CD4-positive, alpha-beta T cell (primary cell): ENCODE measurements at regions not wholly inside any gene's neighbourhood (a gene's known extent, or its start where the extent isn't known, plus 50 kb on each side); places are given as distances from the start of the nearest gene placed in this dataset.

Source experiments
- ATAC-seq: fragments of 200-7000 bp; cut with Tn5 transposase; one replicate; pipeline ENCODE4 v1.10.0; 2022; ENCODE audit warnings: mild to moderate bottlenecking; ENCODE audit not compliant: poor library complexity
- CTCF ChIA-PET: fragments of 350-600 bp; sonication (Branson Sonifier 250); formaldehyde crosslinking; loops from one replicate; lab custom pipeline; 2021; ENCODE audit warnings: antibody characterized with exemption, inconsistent platforms; lab: Charles Lee
- POLR2A ChIA-PET: fragments of 350-600 bp; sonication (Branson Sonifier 250); formaldehyde crosslinking; loops from one replicate; lab custom pipeline; 2021; ENCODE audit warnings: antibody characterized with exemption, inconsistent platforms; lab: Charles Lee
- DNase-seq, 14 experiments: peaks; one replicate each; pipeline ENCODE4 v3.0.0-alpha.2; 2013 to 2020; ENCODE audit warnings: mixed read lengths in 2 of 14
- H3K27ac ChIP-seq, 2 donors: one replicate each; pipeline versions ENCODE4 v1.5.1 to v1.7.0; 2013; ENCODE audit warnings: low read length in 2 of 2, low read depth in 1 of 2, mild to moderate bottlenecking in 1 of 2
- H3K27me3 ChIP-seq, 2 experiments: 1 replicate in 1 of 2; 2 replicates in 1 of 2; pipeline versions ENCODE4 v1.6.1 to v1.7.0; 2013; ENCODE audit warnings: low read length in 2 of 2, control low read depth in 1 of 2, mild to moderate bottlenecking in 1 of 2, moderate library complexity in 1 of 2; ENCODE audit not compliant: insufficient read depth in 2 of 2, control insufficient read depth in 1 of 2
- H3K36me3 ChIP-seq: one replicate; pipeline ENCODE4 v1.6.1; 2013; ENCODE audit warnings: low read length, control low read depth; ENCODE audit not compliant: insufficient read depth
- H3K4me1 ChIP-seq: one replicate; pipeline ENCODE4 v1.6.1; 2013; ENCODE audit warnings: low read length, control low read depth; ENCODE audit not compliant: insufficient read depth
- H3K4me3 ChIP-seq: one replicate; pipeline ENCODE4 v1.5.1; 2013; ENCODE audit warnings: mild to moderate bottlenecking, low read length, moderate library complexity
- H3K9me3 ChIP-seq, 2 experiments: 1 replicate in 1 of 2; 2 replicates in 1 of 2; pipeline versions ENCODE4 v1.6.1 to v1.7.0; 2013; ENCODE audit warnings: low read length in 2 of 2, mild to moderate bottlenecking in 2 of 2, control low read depth in 1 of 2, moderate library complexity in 1 of 2; ENCODE audit not compliant: control insufficient read depth in 1 of 2, insufficient read depth in 1 of 2
- H3K27ac Mint-ChIP-seq: one replicate; pipeline ENCODE4 v1.8.0; 2020; ENCODE audit warnings: mixed read lengths
- H3K27me3 Mint-ChIP-seq: one replicate; pipeline ENCODE4 v1.8.0; 2021; ENCODE audit warnings: mixed read lengths
- H3K36me3 Mint-ChIP-seq: one replicate; pipeline ENCODE4 v1.8.0; 2021; ENCODE audit warnings: low read depth, mixed read lengths
- H3K4me1 Mint-ChIP-seq: one replicate; pipeline ENCODE4 v1.8.0; 2021; ENCODE audit warnings: low read depth, mixed read lengths
- H3K4me3 Mint-ChIP-seq: one replicate; pipeline ENCODE4 v1.8.0; 2020; ENCODE audit warnings: mild to moderate bottlenecking, mixed read lengths
- H3K9me3 Mint-ChIP-seq: one replicate; pipeline ENCODE4 v1.8.0; 2020; ENCODE audit warnings: mixed read lengths
- intact Hi-C, 2 experiments: fragments of 100-400 bp; cut with DNase I in 1 of 2; cut with micrococcal nuclease in 1 of 2; formaldehyde crosslinking; loops; one replicate each; pipeline versions ENCODE4 v1.15.1 to v1.9.0; 2023 to 2025; cut with DNase I, micrococcal nuclease
- TF ChIP-seq, protein P1 (sequence below): fragments of 200-600 bp; IDR thresholded peaks from one replicate; pipeline ENCODE4 v1.8.0; 2022; ENCODE audit warnings: antibody characterized with exemption, mild to moderate bottlenecking

DNA sequence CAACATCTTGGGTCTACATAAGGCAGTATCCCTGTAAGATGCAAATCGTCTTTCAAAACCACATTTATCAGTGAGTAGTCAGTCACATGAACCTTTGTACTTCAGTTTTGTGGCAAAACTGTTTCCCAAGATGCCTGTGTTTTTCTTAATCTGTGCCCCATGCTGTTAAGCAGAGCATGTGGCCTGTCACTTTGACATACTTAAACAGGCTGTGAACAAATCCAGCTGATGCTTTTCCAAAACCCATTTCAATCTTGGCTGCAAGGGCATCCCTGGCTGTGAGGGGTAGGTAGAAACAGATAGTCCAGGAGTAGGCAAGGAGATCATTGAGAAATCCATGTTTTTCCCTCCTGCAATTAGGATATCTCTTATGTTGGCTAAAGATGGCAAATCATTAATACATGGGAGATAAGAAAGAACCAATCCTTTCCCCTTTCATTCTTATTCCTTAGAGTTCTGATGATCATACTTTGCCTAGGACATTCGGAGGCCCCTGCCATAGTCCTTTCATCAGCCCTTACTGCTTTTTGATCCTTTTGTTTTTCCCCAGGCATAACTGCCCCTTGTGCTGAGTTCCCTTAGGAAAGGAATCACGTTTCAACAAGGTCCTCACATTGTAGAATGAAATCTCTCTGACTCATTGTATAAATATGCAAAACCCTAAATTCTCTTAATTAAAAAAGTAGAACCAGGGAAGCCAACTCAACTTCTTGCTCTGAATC, 121.1 kb upstream of the EEA1 start:
- CTCF ChIA-PET: no interaction called here
- H3K4me1 ChIP-seq: no peaks in the 10 kb centered on the region
- ATAC-seq (no peak), DNase-seq (no peak)
- H3K4me3 ChIP-seq: no peak overlapping the region
- no peaks in the 10 kb centered on the region for H3K36me3 Mint-ChIP-seq
- H3K27me3 ChIP-seq: no peaks in the 10 kb centered on the region
- H3K27me3 Mint-ChIP-seq: peaks cover 9% of the 10 kb centered on the region
- no peaks in the 10 kb centered on the region for H3K9me3 Mint-ChIP-seq
- intact Hi-C loops: no loop called here
- H3K9me3 ChIP-seq: no peaks in the 10 kb centered on the region
- no peak overlapping the region for H3K27ac Mint-ChIP-seq
- peaks cover 9% of the 10 kb centered on the region for H3K4me1 Mint-ChIP-seq
- H3K4me3 Mint-ChIP-seq: no peak overlapping the region
- no peaks in the 10 kb centered on the region for H3K36me3 ChIP-seq
- POLR2A ChIA-PET: no interaction called here
- TF ChIP-seq, protein P1, sequence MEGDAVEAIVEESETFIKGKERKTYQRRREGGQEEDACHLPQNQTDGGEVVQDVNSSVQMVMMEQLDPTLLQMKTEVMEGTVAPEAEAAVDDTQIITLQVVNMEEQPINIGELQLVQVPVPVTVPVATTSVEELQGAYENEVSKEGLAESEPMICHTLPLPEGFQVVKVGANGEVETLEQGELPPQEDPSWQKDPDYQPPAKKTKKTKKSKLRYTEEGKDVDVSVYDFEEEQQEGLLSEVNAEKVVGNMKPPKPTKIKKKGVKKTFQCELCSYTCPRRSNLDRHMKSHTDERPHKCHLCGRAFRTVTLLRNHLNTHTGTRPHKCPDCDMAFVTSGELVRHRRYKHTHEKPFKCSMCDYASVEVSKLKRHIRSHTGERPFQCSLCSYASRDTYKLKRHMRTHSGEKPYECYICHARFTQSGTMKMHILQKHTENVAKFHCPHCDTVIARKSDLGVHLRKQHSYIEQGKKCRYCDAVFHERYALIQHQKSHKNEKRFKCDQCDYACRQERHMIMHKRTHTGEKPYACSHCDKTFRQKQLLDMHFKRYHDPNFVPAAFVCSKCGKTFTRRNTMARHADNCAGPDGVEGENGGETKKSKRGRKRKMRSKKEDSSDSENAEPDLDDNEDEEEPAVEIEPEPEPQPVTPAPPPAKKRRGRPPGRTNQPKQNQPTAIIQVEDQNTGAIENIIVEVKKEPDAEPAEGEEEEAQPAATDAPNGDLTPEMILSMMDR: no peak
- H3K27ac ChIP-seq: no peak overlapping the region

DNA sequence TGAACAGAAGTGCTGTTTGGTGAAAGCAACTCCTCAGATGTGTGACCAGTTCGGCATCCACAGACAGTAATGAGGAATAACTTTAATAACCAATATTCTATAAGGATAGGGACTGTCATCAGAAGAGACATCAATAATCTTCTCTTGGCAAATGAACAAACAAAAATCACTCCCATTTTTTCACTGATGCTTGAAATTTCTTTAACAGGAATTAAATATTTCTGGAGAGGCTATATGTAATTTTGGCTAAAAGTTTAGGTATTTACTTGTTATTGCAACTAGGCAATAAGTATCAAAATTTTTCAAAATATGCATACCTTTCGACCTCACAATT, 121.6 kb upstream of the EEA1 start:
- Mint-ChIP-seq H3K36me3 (no peaks in the 10 kb centered on the region), H3K27ac (no peak overlapping the region), H3K4me3 (no peak overlapping the region), H3K27me3 (peaks cover 10% of the 10 kb centered on the region), H3K9me3 (no peaks in the 10 kb centered on the region), H3K4me1 (peaks cover 9% of the 10 kb centered on the region)
- ATAC-seq: no peak
- no peak for DNase-seq
- no peaks in the 10 kb centered on the region for H3K4me1 ChIP-seq
- H3K9me3 ChIP-seq: no peaks in the 10 kb centered on the region
- intact Hi-C loops: no loop called here
- H3K36me3 ChIP-seq: no peaks in the 10 kb centered on the region
- no peaks in the 10 kb centered on the region for H3K27me3 ChIP-seq
- POLR2A ChIA-PET: no interaction called here
- TF ChIP-seq, protein P1: no peak
- CTCF ChIA-PET: no interaction called here
- no peak overlapping the region for H3K27ac ChIP-seq
- H3K4me3 ChIP-seq: no peak overlapping the region

DNA sequence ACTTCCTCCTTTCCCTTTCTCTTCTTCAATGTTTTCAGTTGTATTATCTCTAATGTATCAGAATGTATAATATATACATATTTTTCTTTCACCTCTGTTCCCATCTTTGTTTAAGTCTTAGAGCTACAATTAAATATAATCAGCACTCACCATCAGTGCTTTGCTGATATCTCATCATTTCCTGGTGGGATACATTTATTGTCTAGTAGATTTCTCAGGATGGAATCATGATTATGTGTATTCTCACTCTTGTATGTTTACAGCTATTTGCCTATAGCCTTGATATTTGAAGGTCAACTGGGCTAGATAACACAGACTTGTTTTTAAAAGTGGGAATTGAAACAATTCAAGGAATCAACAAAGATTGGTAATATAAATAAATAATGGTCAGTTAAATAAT, 124.9 kb upstream of the EEA1 start:
- intact Hi-C loops: no loop called here

More for the DNA sequence above, 124.9 kb upstream of the EEA1 start:
- peaks cover 22% of the 10 kb centered on the region for H3K27me3 Mint-ChIP-seq
- Histone ChIP-seq H3K4me3 (no peak overlapping the region), H3K27me3 (no peaks in the 10 kb centered on the region), H3K4me1 (no peaks in the 10 kb centered on the region), H3K9me3 (no peaks in the 10 kb centered on the region), H3K27ac (no peak overlapping the region), H3K36me3 (no peaks in the 10 kb centered on the region)
- H3K27ac Mint-ChIP-seq: no peak overlapping the region
- no peaks in the 10 kb centered on the region for H3K9me3 Mint-ChIP-seq
- ATAC-seq (no peak), DNase-seq (no peak)
- POLR2A ChIA-PET: no interaction called here
- H3K4me1 Mint-ChIP-seq: peaks cover 2% of the 10 kb centered on the region
- H3K4me3 Mint-ChIP-seq: no peak overlapping the region
- TF ChIP-seq, protein P1: no peak
- CTCF ChIA-PET: no interaction called here
- H3K36me3 Mint-ChIP-seq: no peaks in the 10 kb centered on the region
